ENCODE measurements at regions not wholly inside any gene's neighbourhood (a gene's known extent, or its start where the extent isn't known, plus 50 kb on each side); places are given as distances from the start of the nearest gene placed in this dataset.

DNA sequence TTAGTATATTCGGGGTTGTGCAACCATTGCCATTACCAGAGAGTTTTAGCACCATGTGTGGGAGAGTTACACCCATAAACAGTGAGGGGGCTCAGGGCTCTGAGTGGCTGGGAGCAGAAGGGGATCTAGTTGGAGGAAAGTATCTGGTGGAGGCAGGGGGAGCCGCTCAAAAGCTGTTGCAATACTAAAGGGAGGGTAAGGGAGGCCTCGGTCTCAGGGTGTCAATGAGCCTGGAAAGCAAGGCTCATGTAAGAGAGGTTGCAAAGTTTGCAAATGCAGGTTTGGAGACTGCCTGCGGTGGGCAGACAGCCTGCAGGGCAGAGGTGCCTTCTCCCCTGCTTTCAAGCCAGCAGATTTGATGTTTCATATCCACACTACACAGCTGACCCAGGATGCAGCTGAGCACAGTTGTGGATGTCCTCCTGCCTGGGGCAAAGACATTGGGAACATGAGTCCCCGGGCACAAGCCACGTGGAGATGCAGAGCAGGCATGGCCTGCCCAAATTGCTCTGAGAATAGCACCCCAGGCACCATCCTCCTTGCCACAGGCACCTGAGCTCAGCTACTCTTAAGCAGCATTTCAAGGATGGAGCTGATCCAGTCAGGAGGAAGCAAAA is 181.4 kb downstream of the TLE3 start:
- 69 to 79% methylated on average over 2 to 6 of the region's 6 CpGs for WGBS, 2 experiments (ENCODE audit: insufficient coverage in 1 of 2, insufficient read length in 1 of 2)
- Histone ChIP-seq H3K27me3 (ENCODE audit: control insufficient read depth, insufficient read depth, low read length, poor library complexity, severe bottlenecking) (no peaks in the 10 kb centered on the region), H3K9me3 (ENCODE audit: control insufficient read depth, low read length) (peaks cover 6% of the 10 kb centered on the region), H3K9ac (ENCODE audit: extremely low read depth, low read length, poor library complexity, severe bottlenecking) (no peak overlapping the region), H3K27ac (ENCODE audit: low read depth, low read length) (no peak overlapping the region), H3K36me3 (ENCODE audit: control insufficient read depth, insufficient read depth, low read length) (no peaks in the 10 kb centered on the region), H3K4me3 (ENCODE audit: low read length) (no peak overlapping the region), H3K4me1 (ENCODE audit: control insufficient read depth, insufficient read depth, low read length) (peaks cover 20% of the 10 kb centered on the region)
- peaks cover 49% of the 10 kb centered on the region for H3K4me1 Mint-ChIP-seq
- no peak overlapping the region for H3K27ac Mint-ChIP-seq
- H3K9me3 Mint-ChIP-seq, result no peaks in the 10 kb centered on the region
- no peaks in the 10 kb centered on the region for H3K36me3 Mint-ChIP-seq (ENCODE audit: low read depth)
- TF ChIP-seq, protein P1, sequence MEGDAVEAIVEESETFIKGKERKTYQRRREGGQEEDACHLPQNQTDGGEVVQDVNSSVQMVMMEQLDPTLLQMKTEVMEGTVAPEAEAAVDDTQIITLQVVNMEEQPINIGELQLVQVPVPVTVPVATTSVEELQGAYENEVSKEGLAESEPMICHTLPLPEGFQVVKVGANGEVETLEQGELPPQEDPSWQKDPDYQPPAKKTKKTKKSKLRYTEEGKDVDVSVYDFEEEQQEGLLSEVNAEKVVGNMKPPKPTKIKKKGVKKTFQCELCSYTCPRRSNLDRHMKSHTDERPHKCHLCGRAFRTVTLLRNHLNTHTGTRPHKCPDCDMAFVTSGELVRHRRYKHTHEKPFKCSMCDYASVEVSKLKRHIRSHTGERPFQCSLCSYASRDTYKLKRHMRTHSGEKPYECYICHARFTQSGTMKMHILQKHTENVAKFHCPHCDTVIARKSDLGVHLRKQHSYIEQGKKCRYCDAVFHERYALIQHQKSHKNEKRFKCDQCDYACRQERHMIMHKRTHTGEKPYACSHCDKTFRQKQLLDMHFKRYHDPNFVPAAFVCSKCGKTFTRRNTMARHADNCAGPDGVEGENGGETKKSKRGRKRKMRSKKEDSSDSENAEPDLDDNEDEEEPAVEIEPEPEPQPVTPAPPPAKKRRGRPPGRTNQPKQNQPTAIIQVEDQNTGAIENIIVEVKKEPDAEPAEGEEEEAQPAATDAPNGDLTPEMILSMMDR (conservative IDR thresholded peaks at IDR 0.05), result no peak
- H3K4me3 Mint-ChIP-seq, result no peak overlapping the region
- DNase-seq, result peak; percentile 56
- peaks cover 13% of the 10 kb centered on the region for H3K27me3 Mint-ChIP-seq (ENCODE audit: insufficient read depth)

DNA sequence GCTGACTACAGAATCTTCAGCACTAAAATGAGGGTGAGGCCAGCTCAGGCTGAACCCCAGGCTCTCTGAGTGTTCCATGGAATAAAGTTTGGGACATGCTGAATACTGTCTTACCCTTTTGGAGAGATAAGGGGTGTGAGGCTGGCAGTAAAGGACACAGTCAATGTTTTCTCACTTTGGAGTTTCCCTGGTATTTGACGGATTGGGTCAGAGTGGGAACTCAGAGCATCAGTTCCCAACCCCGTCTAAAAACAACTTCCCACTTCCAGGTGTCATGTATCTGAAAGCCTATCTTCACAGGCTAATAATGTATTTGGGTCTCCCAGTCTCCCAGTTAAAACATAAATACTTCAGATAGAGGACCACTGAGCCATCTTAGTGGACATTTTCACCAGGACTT is 180.7 kb downstream of the TLE3 start:
- Mint-ChIP-seq H3K27ac (no peak overlapping the region), H3K9me3 (no peaks in the 10 kb centered on the region), H3K4me3 (no peak overlapping the region), H3K4me1 (peaks cover 44% of the 10 kb centered on the region), H3K27me3 (ENCODE audit: insufficient read depth) (peaks cover 15% of the 10 kb centered on the region), H3K36me3 (ENCODE audit: low read depth) (no peaks in the 10 kb centered on the region)
- DNase-seq, result no peak
- H3K27ac ChIP-seq (ENCODE audit: low read depth, low read length), result no peak overlapping the region
- H3K27me3 ChIP-seq (ENCODE audit: control insufficient read depth, insufficient read depth, low read length, poor library complexity, severe bottlenecking), result no peaks in the 10 kb centered on the region
- peaks cover 14% of the 10 kb centered on the region for H3K4me1 ChIP-seq (ENCODE audit: control insufficient read depth, insufficient read depth, low read length)
- TF ChIP-seq, protein P1 (conservative IDR thresholded peaks at IDR 0.05), result no peak
- no peak overlapping the region for H3K9ac ChIP-seq (ENCODE audit: extremely low read depth, low read length, poor library complexity, severe bottlenecking)
- no peak overlapping the region for H3K4me3 ChIP-seq (ENCODE audit: low read length)
- H3K36me3 ChIP-seq (ENCODE audit: control insufficient read depth, insufficient read depth, low read length), result no peaks in the 10 kb centered on the region
- WGBS, 2 experiments (ENCODE audit: insufficient coverage in 1 of 2, insufficient read length in 1 of 2), result 87 to 95% methylated on average over 2 of the region's 2 CpGs
- peaks cover 6% of the 10 kb centered on the region for H3K9me3 ChIP-seq (ENCODE audit: control insufficient read depth, low read length)

DNA sequence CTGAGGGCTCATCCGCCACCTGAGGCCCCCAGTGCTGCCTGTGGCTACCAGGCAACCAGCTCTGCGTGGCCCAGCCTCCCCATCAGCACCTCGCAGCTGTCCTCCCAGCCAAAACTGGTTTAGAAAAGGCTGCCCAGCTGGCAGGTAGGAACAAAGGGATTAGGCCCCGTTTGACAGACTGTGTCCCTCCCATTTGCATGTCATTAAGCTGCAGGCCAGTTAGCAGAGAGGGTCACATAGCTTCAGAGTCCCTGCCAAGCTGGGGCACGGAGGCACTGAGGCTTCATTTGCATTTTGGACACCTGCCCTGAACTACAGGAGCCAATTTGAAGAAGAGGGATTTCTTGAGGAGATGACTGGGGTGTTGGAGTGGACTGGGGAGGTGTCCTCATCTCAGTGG is 177.9 kb downstream of the TLE3 start:
- no peak overlapping the region for H3K4me3 Mint-ChIP-seq
- TF ChIP-seq, protein P1 (conservative IDR thresholded peaks at IDR 0.05), result no peak

More for the DNA sequence above, 177.9 kb downstream of the TLE3 start:
- Mint-ChIP-seq H3K27me3 (ENCODE audit: insufficient read depth) (peaks cover 15% of the 10 kb centered on the region), H3K4me1 (peaks cover 19% of the 10 kb centered on the region), H3K9me3 (peaks cover 11% of the 10 kb centered on the region), H3K27ac (peak overlapping the region; percentile 46), H3K36me3 (ENCODE audit: low read depth) (no peaks in the 10 kb centered on the region)
- 45 to 47% methylated on average over 4 to 5 of the region's 5 CpGs for WGBS, 2 experiments (ENCODE audit: insufficient coverage in 1 of 2, insufficient read length in 1 of 2)
- no peaks in the 10 kb centered on the region for H3K36me3 ChIP-seq (ENCODE audit: control insufficient read depth, insufficient read depth, low read length)
- peaks cover 25% of the 10 kb centered on the region for H3K9me3 ChIP-seq (ENCODE audit: control insufficient read depth, low read length)
- H3K27ac ChIP-seq (ENCODE audit: low read depth, low read length), result peak overlapping the region; percentile 97
- H3K9ac ChIP-seq (ENCODE audit: extremely low read depth, low read length, poor library complexity, severe bottlenecking), result no peak overlapping the region
- peak; percentile 84 for DNase-seq
- H3K4me1 ChIP-seq (ENCODE audit: control insufficient read depth, insufficient read depth, low read length), result peaks cover 9% of the 10 kb centered on the region
- no peak overlapping the region for H3K4me3 ChIP-seq (ENCODE audit: low read length)
- H3K27me3 ChIP-seq (ENCODE audit: control insufficient read depth, insufficient read depth, low read length, poor library complexity, severe bottlenecking), result no peaks in the 10 kb centered on the region

All from endodermal cell (in vitro differentiated cells).